ENCODE measurements at regions not wholly inside any gene's neighbourhood (a gene's known extent, or its start where the extent isn't known, plus 50 kb on each side); places are given as distances from the start of the nearest gene placed in this dataset.

GRCh38 chr3:168467115-168467714, 371.5 kb upstream of the GOLIM4 start:
- DNase-seq (ENCODE audit: low read depth, low spot score): peak; percentile 12

- no peak for DNase-seq (ENCODE audit: low read depth, low spot score)
Observed at GRCh38 chr3:168461793-168462192, 366.1 kb upstream of the GOLIM4 start.

GRCh38 chr3:168459226-168459784, 363.6 kb upstream of the GOLIM4 start:
- DNase-seq (ENCODE audit: low read depth, low spot score): no peak

- no peak for DNase-seq (ENCODE audit: low read depth, low spot score)
Observed at GRCh38 chr3:168457954-168458539, 362.3 kb upstream of the GOLIM4 start.

GRCh38 chr3:168455814-168456213, 360.1 kb upstream of the GOLIM4 start:
- no peak for DNase-seq (ENCODE audit: low read depth, low spot score)

GRCh38 chr3:168453623-168454022, 357.9 kb upstream of the GOLIM4 start:
- no peak for DNase-seq (ENCODE audit: low read depth, low spot score)

GRCh38 chr3:168443965-168444364, 348.2 kb upstream of the GOLIM4 start:
- DNase-seq (ENCODE audit: low read depth, low spot score): no peak

GRCh38 chr3:168442502-168442901, 346.8 kb upstream of the GOLIM4 start:
- no peak for DNase-seq (ENCODE audit: low read depth, low spot score)

- DNase-seq (ENCODE audit: low read depth, low spot score): no peak
Observed at GRCh38 chr3:168436245-168436724, 340.6 kb upstream of the GOLIM4 start.

- no peak for DNase-seq (ENCODE audit: low read depth, low spot score)
Observed at GRCh38 chr3:168431491-168431890, 335.8 kb upstream of the GOLIM4 start.

- DNase-seq (ENCODE audit: low read depth, low spot score): no peak
Observed at GRCh38 chr3:168427835-168428475, 332.2 kb upstream of the GOLIM4 start.

GRCh38 chr3:168427156-168427555, 331.4 kb upstream of the GOLIM4 start:
- no peak for DNase-seq (ENCODE audit: low read depth, low spot score)

- DNase-seq (ENCODE audit: low read depth, low spot score): no peak
Observed at GRCh38 chr3:168425936-168426595, 330.3 kb upstream of the GOLIM4 start.

GRCh38 chr3:168424059-168424734, 328.5 kb upstream of the GOLIM4 start:
- no peak for DNase-seq (ENCODE audit: low read depth, low spot score)

- no peak for DNase-seq (ENCODE audit: low read depth, low spot score)
Observed at GRCh38 chr3:168422843-168423242, 327.1 kb upstream of the GOLIM4 start.

GRCh38 chr3:168419091-168419490, 323.4 kb upstream of the GOLIM4 start:
- DNase-seq (ENCODE audit: low read depth, low spot score): no peak

- DNase-seq (ENCODE audit: low read depth, low spot score): no peak
Observed at GRCh38 chr3:168417016-168417415, 321.3 kb upstream of the GOLIM4 start.

- DNase-seq (ENCODE audit: low read depth, low spot score): no peak
Observed at GRCh38 chr3:168416446-168416845, 320.7 kb upstream of the GOLIM4 start.

- no peak for DNase-seq (ENCODE audit: low read depth, low spot score)
Observed at GRCh38 chr3:168414149-168414548, 318.4 kb upstream of the GOLIM4 start.

GRCh38 chr3:168407381-168407780, 311.7 kb upstream of the GOLIM4 start:
- DNase-seq (ENCODE audit: low read depth, low spot score): no peak

GRCh38 chr3:168405288-168405687, 309.6 kb upstream of the GOLIM4 start:
- DNase-seq (ENCODE audit: low read depth, low spot score): no peak

Measured in iPS DF 19.7 (cell line).